ENCODE measurements at regions not wholly inside any gene's neighbourhood (a gene's known extent, or its start where the extent isn't known, plus 50 kb on each side); places are given as distances from the start of the nearest gene placed in this dataset.

DNA sequence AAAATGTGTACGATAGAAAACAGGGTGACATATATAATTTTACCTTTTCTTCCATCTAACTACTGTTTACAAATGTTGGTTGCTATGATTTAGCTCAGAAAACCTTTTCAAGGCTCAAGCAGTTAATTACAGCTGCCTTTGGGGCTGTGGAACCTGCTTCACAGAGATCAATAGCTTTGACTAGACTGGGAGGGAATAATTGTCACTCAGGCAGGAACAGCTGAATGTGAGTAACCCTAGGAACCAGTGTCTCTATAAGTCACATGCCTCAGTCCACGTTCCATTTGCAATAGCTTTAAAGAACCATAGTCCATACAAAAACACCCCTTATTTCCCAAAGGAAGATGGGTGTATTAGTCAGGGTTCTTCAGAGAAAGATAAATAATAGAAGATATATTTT lies 306.8 kb upstream of the ERCC4 start:
- H3K4me1 ChIP-seq (ENCODE audit: low read length) = no peaks in the 10 kb centered on the region
- no peak overlapping the region for H3K4me3 ChIP-seq (ENCODE audit: low read length)
- H3K4me2 ChIP-seq (ENCODE audit: low read length) = no peak overlapping the region
- H2AFZ ChIP-seq (ENCODE audit: low read depth, low read length) = no peak overlapping the region
- H3K27ac ChIP-seq (ENCODE audit: low read length) = no peak overlapping the region
- H3K9me3 ChIP-seq (ENCODE audit: insufficient read depth, low read length) = no peaks in the 10 kb centered on the region
- H3K27me3 ChIP-seq (ENCODE audit: low read depth, low read length) = no peaks in the 10 kb centered on the region
- H3K79me2 ChIP-seq (ENCODE audit: low read length) = no peaks in the 10 kb centered on the region
- no peaks in the 10 kb centered on the region for H3K36me3 ChIP-seq (replicated peaks; ENCODE audit: low read depth, low read length)
- no peaks in the 10 kb centered on the region for H4K20me1 ChIP-seq (ENCODE audit: insufficient read depth, low read length)
- no peak overlapping the region for H3K9ac ChIP-seq (ENCODE audit: low read length)
- TF ChIP-seq CTCF (IDR thresholded peaks at IDR 0.05; ENCODE audit: low read depth, low read length) = no peak
- TF ChIP-seq EZH2phosphoT487 (IDR thresholded peaks at IDR 0.05; ENCODE audit: low read depth) = no peak

DNA sequence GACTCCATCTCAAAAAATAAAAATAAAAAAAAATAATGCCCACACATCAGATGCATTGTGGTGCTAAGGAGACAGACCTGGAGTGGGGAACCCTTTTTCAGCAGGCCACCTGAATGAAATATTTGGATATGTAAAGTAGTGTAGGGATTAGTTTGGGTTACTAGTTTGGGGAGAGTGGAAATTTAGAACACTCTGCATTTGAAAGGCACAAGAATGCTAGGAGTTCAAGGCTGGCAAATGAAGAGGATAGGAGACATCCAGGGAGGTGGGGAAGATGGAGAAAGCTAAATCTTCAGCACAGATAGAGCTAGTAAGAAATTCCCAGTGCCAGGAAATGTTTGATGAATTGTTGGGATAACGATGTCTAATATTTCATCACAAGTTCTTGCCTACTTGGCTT lies 298.3 kb upstream of the ERCC4 start:
- Histone ChIP-seq H4K20me1 (ENCODE audit: insufficient read depth, low read length) (no peaks in the 10 kb centered on the region), H3K27me3 (ENCODE audit: low read depth, low read length) (no peaks in the 10 kb centered on the region), H3K4me3 (ENCODE audit: low read length) (no peak overlapping the region), H3K4me1 (ENCODE audit: low read length) (no peaks in the 10 kb centered on the region), H3K27ac (ENCODE audit: low read length) (no peak overlapping the region), H3K9ac (ENCODE audit: low read length) (no peak overlapping the region), H3K36me3 (replicated peaks; ENCODE audit: low read depth, low read length) (no peaks in the 10 kb centered on the region), H3K9me3 (ENCODE audit: insufficient read depth, low read length) (no peaks in the 10 kb centered on the region), H3K79me2 (ENCODE audit: low read length) (no peaks in the 10 kb centered on the region), H3K4me2 (ENCODE audit: low read length) (no peak overlapping the region), H2AFZ (ENCODE audit: low read depth, low read length) (no peak overlapping the region)
- TF ChIP-seq EZH2phosphoT487 (IDR thresholded peaks at IDR 0.05; ENCODE audit: low read depth) (no peak), CTCF (IDR thresholded peaks at IDR 0.05; ENCODE audit: low read depth, low read length) (no peak)

DNA sequence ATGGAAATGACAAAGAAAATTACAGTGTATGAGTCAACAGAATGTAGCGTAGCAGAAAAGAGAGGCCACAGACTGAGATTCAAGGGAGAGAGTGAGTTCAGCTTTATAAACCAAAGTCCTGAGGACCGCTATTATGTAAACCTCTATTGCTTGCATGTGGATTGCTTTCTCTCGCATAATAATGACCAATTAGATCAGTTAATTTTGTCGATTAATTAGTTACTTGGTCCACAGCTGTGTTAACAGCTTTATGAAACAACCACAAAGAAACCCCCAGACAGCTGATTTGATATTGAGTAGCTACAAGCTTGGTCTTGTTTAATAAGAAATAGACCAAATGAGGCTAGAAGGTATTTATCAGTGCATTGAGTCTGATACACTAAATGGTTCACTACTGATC lies 291.8 kb upstream of the ERCC4 start:
- Histone ChIP-seq H3K27ac (ENCODE audit: low read length) (no peak overlapping the region), H3K9ac (ENCODE audit: low read length) (no peak overlapping the region), H3K4me3 (ENCODE audit: low read length) (no peak overlapping the region), H3K36me3 (replicated peaks; ENCODE audit: low read depth, low read length) (no peaks in the 10 kb centered on the region), H4K20me1 (ENCODE audit: insufficient read depth, low read length) (no peaks in the 10 kb centered on the region), H3K4me2 (ENCODE audit: low read length) (no peak overlapping the region), H2AFZ (ENCODE audit: low read depth, low read length) (no peak overlapping the region), H3K79me2 (ENCODE audit: low read length) (no peaks in the 10 kb centered on the region), H3K27me3 (ENCODE audit: low read depth, low read length) (0 out of 2 replicates have a peak, but pooled peaks cover 10% of the 10 kb centered on the region), H3K4me1 (ENCODE audit: low read length) (no peaks in the 10 kb centered on the region), H3K9me3 (ENCODE audit: insufficient read depth, low read length) (no peaks in the 10 kb centered on the region)
- TF ChIP-seq EZH2phosphoT487 (IDR thresholded peaks at IDR 0.05; ENCODE audit: low read depth) = no peak
- no peak for TF ChIP-seq CTCF (IDR thresholded peaks at IDR 0.05; ENCODE audit: low read depth, low read length)

DNA sequence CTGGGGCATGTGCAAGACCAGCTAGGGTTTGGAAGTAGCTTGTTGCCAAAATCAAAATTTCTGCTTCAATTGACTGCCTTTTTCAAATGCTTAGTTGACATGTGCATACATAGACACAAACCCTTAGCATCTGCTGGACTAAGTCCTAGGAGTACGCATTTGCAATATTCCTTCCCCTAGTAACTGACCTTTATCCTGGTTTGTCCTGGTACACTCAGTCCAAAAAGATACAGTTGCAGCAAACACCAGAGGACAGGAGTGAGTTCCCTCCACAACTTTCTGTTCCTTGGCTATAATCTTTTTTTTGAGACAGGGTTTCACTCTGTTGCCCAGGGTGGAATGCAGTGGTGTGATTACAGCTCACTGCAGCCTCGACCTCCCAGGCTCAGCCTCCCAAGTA lies 290.2 kb upstream of the ERCC4 start:
- Histone ChIP-seq H3K27me3 (ENCODE audit: low read depth, low read length) (0 out of 2 replicates have a peak, but pooled peaks cover 10% of the 10 kb centered on the region), H3K9me3 (ENCODE audit: insufficient read depth, low read length) (no peaks in the 10 kb centered on the region), H3K79me2 (ENCODE audit: low read length) (no peaks in the 10 kb centered on the region), H4K20me1 (ENCODE audit: insufficient read depth, low read length) (no peaks in the 10 kb centered on the region), H3K4me2 (ENCODE audit: low read length) (no peak overlapping the region), H3K9ac (ENCODE audit: low read length) (no peak overlapping the region), H2AFZ (ENCODE audit: low read depth, low read length) (no peak overlapping the region), H3K36me3 (replicated peaks; ENCODE audit: low read depth, low read length) (no peaks in the 10 kb centered on the region), H3K4me1 (ENCODE audit: low read length) (no peaks in the 10 kb centered on the region), H3K4me3 (ENCODE audit: low read length) (no peak overlapping the region), H3K27ac (ENCODE audit: low read length) (no peak overlapping the region)
- TF ChIP-seq EZH2phosphoT487 (IDR thresholded peaks at IDR 0.05; ENCODE audit: low read depth) (no peak), CTCF (IDR thresholded peaks at IDR 0.05; ENCODE audit: low read depth, low read length) (no peak)

All from OCI-LY3 (cell line).